Liver (tissue), 8 donors: ENCODE measurements at regions not wholly inside any gene's neighbourhood (a gene's known extent, or its start where the extent isn't known, plus 50 kb on each side); places are given as distances from the start of the nearest gene placed in this dataset.

ENCODE experiments used
- DNase-seq: peaks from one replicate; pipeline ENCODE4 v3.0.0-alpha.2; 2017; ENCODE audit warnings: low spot score
- H3K27ac ChIP-seq, 2 donors: one replicate each; pipeline ENCODE4 v1.7.0; 2013; ENCODE audit warnings: inconsistent platforms in 2 of 2, low read length in 2 of 2, control low read depth in 1 of 2, low read depth in 1 of 2, mild to moderate bottlenecking in 1 of 2
- H3K27me3 ChIP-seq, 4 donors: one replicate each; pipeline versions ENCODE4 v1.6.1 to v1.7.0; 2013; ENCODE audit warnings: low read length in 3 of 4, inconsistent platforms in 1 of 4, mild to moderate bottlenecking in 1 of 4, moderate library complexity in 1 of 4; ENCODE audit not compliant: control insufficient read depth in 4 of 4, insufficient read depth in 4 of 4
- H3K36me3 ChIP-seq, 4 donors: one replicate each; pipeline versions ENCODE4 v1.6.1 to v1.7.0; 2013; ENCODE audit warnings: low read length in 3 of 4, mild to moderate bottlenecking in 3 of 4, low read depth in 1 of 4, moderate library complexity in 1 of 4; ENCODE audit not compliant: control insufficient read depth in 4 of 4, insufficient read depth in 3 of 4
- H3K4me1 ChIP-seq, 4 donors: one replicate each; pipeline versions ENCODE4 v1.6.1 to v1.7.0; 2013; ENCODE audit warnings: low read length in 3 of 4, mild to moderate bottlenecking in 3 of 4, moderate library complexity in 1 of 4; ENCODE audit not compliant: control insufficient read depth in 4 of 4, insufficient read depth in 4 of 4
- H3K4me3 ChIP-seq, 3 donors: one replicate each; pipeline versions ENCODE4 v1.6.1 to v1.7.0; 2013; ENCODE audit warnings: low read length in 3 of 3, control low read depth in 1 of 3, low read depth in 1 of 3, mild to moderate bottlenecking in 1 of 3
- H3K9ac ChIP-seq, 2 donors: one replicate each; pipeline ENCODE4 v1.7.0; 2013; ENCODE audit warnings: low read length in 2 of 2, mild to moderate bottlenecking in 2 of 2, moderate library complexity in 2 of 2, control low read depth in 1 of 2, low read depth in 1 of 2
- H3K9me3 ChIP-seq, 4 donors: one replicate each; pipeline versions ENCODE4 v1.6.1 to v1.7.0; 2013; ENCODE audit warnings: low read length in 3 of 4; ENCODE audit not compliant: control insufficient read depth in 4 of 4
- FOXA2 ChIP-seq: IDR thresholded peaks from 2 replicates; pipeline ENCODE4 v1.6.1; 2016; ENCODE audit warnings: antibody characterized with exemption
- HNF4A ChIP-seq, 2 donors: conservative IDR thresholded peaks; 2 replicates each; pipeline ENCODE4 v1.6.1; 2016; ENCODE audit warnings: antibody characterized with exemption in 2 of 2, mild to moderate bottlenecking in 2 of 2
- HNF4G ChIP-seq: IDR thresholded peaks from 2 replicates; pipeline ENCODE4 v1.6.1; 2016; ENCODE audit warnings: antibody characterized with exemption
- JUND ChIP-seq, 2 donors: IDR thresholded peaks; 2 replicates each; pipeline ENCODE4 v1.6.1; 2016; ENCODE audit warnings: antibody characterized with exemption in 2 of 2
- RAD21 ChIP-seq, 2 donors: IDR thresholded peaks; 2 replicates each; pipeline ENCODE4 v1.6.1; 2016; ENCODE audit warnings: antibody characterized with exemption in 2 of 2, mild to moderate bottlenecking in 2 of 2
- RXRA ChIP-seq, 2 donors: IDR thresholded peaks; 2 replicates each; pipeline ENCODE4 v1.6.1; 2017 to 2018; ENCODE audit warnings: antibody characterized with exemption in 2 of 2, mild to moderate bottlenecking in 1 of 2
- TAF1 ChIP-seq: conservative IDR thresholded peaks from 2 replicates; pipeline ENCODE4 v1.6.1; 2016; ENCODE audit warnings: antibody characterized with exemption, mild to moderate bottlenecking
- WGBS: extraction: QIAGEN DNeasy Blood & Tissue Kit; methylation state at CpG from one replicate; pipeline ENCODE4 v1.1.7; 2013; 5-methylcytosine and 5-hydroxymethylcytosine counted together
- TF ChIP-seq, protein P1 (sequence below): IDR thresholded peaks from 2 replicates; pipeline ENCODE4 v1.6.1; 2016; ENCODE audit warnings: antibody characterized with exemption, mild to moderate bottlenecking
- TF ChIP-seq, protein P2 (sequence below): fragments of 150-350 bp; IDR thresholded peaks from 2 replicates; pipeline ENCODE4 v1.5.1; 2017; ENCODE audit warnings: improper control_type of control experiment, low read depth, low read length; ENCODE audit not compliant: missing input control
- donor health status: healthy.
- donor health status: healthy.
- donor health status: healthy.
- donor health status: healthy.
- donor health status: healthy.

DNA sequence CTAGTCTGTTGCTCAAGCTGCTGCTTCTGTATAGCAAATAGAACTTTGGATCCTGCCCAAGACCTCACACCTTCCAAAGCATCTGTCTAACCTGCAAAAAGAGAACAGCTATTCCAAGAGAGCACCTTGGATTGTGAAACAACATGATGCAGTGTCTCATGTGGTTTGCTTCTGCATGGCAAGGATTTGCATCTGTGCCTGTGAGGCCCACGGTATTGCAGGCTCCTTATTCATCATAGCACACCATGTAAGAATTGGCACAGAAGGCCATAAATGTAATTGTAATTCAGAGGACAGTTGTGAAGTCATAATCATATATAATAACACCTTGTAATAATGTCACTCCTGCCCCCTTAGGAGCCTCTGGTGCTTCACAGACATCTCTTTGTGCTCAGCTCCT, 147.1 kb downstream of the ZNF674 start:
- H3K4me1 ChIP-seq: peaks cover 0 to 6% (median 3%) of the 10 kb centered on the region in 4 donors
- H3K36me3 ChIP-seq: no peaks in the 10 kb centered on the region
- H3K9ac ChIP-seq: no peak overlapping the region
- no peak for DNase-seq
- no peak overlapping the region for H3K27ac ChIP-seq
- WGBS: 63% methylated on average over 1 of the region's 1 CpG
- TF ChIP-seq, protein P1, sequence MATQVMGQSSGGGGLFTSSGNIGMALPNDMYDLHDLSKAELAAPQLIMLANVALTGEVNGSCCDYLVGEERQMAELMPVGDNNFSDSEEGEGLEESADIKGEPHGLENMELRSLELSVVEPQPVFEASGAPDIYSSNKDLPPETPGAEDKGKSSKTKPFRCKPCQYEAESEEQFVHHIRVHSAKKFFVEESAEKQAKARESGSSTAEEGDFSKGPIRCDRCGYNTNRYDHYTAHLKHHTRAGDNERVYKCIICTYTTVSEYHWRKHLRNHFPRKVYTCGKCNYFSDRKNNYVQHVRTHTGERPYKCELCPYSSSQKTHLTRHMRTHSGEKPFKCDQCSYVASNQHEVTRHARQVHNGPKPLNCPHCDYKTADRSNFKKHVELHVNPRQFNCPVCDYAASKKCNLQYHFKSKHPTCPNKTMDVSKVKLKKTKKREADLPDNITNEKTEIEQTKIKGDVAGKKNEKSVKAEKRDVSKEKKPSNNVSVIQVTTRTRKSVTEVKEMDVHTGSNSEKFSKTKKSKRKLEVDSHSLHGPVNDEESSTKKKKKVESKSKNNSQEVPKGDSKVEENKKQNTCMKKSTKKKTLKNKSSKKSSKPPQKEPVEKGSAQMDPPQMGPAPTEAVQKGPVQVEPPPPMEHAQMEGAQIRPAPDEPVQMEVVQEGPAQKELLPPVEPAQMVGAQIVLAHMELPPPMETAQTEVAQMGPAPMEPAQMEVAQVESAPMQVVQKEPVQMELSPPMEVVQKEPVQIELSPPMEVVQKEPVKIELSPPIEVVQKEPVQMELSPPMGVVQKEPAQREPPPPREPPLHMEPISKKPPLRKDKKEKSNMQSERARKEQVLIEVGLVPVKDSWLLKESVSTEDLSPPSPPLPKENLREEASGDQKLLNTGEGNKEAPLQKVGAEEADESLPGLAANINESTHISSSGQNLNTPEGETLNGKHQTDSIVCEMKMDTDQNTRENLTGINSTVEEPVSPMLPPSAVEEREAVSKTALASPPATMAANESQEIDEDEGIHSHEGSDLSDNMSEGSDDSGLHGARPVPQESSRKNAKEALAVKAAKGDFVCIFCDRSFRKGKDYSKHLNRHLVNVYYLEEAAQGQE: no peak
- H3K9me3 ChIP-seq: no peaks in the 10 kb centered on the region
- no peaks in the 10 kb centered on the region for H3K27me3 ChIP-seq
- no peak overlapping the region for H3K4me3 ChIP-seq

DNA sequence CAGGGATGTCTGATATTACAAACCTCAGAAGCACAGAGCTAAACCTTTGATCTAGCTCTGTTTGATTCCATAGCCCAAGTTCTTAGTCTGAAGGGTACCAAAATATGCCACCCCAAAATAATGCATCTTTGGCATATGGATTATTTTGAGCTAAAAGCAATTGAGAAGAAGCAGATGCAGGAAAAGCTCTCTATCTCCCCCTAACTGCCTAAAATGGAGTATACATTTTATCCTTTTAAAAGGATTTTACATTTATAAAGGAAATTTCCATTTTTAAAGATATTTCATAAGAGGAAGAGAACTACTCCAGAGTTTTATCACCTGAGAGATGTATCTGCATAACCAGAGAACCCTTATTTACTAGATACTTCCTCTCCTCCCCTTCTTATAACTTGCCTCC, 158.7 kb downstream of the ZNF674 start:
- Histone ChIP-seq H3K4me3 (no peak overlapping the region), H3K9ac (no peak overlapping the region), H3K27me3 (no peaks in the 10 kb centered on the region), H3K27ac (no peak overlapping the region), H3K36me3 (no peaks in the 10 kb centered on the region), H3K9me3 (no peaks in the 10 kb centered on the region), H3K4me1 (no peaks in the 10 kb centered on the region)
- no peak for DNase-seq
- no peak for TF ChIP-seq RXRA (IDR thresholded peaks at IDR 0.05)
- TF ChIP-seq RAD21 (IDR thresholded peaks at IDR 0.05): peak in 1 of 2 donors; percentile 21

DNA sequence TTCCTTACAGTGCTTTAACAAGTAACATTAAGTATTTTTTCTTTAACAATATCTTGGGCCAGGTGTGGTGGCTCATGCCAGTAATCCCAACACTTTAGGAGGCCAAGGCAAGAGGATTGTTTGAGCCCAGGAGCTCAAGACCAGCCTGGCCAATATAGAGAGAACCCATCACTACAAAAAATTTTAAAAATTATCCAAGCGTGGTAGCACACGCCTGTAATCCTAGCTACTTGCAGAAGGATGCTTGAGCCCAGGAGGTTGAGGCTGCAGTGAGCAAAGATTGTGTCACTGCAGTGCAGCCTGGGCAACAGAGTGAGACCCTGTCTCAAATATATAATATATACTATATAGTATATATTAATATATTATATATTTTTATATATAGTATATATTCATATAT, 162.2 kb downstream of the ZNF674 start:
- Histone ChIP-seq H3K27ac (no peak overlapping the region), H3K9ac (no peak overlapping the region), H3K36me3 (no peaks in the 10 kb centered on the region), H3K4me3 (no peak overlapping the region), H3K27me3 (no peaks in the 10 kb centered on the region), H3K4me1 (no peaks in the 10 kb centered on the region), H3K9me3 (no peaks in the 10 kb centered on the region)
- no peak for TF ChIP-seq TAF1
- TF ChIP-seq FOXA2: no peak
- no peak for TF ChIP-seq HNF4G
- TF ChIP-seq JUND (IDR thresholded peaks at IDR 0.05): no peak
- TF ChIP-seq, protein P2, sequence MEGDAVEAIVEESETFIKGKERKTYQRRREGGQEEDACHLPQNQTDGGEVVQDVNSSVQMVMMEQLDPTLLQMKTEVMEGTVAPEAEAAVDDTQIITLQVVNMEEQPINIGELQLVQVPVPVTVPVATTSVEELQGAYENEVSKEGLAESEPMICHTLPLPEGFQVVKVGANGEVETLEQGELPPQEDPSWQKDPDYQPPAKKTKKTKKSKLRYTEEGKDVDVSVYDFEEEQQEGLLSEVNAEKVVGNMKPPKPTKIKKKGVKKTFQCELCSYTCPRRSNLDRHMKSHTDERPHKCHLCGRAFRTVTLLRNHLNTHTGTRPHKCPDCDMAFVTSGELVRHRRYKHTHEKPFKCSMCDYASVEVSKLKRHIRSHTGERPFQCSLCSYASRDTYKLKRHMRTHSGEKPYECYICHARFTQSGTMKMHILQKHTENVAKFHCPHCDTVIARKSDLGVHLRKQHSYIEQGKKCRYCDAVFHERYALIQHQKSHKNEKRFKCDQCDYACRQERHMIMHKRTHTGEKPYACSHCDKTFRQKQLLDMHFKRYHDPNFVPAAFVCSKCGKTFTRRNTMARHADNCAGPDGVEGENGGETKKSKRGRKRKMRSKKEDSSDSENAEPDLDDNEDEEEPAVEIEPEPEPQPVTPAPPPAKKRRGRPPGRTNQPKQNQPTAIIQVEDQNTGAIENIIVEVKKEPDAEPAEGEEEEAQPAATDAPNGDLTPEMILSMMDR: no peak
- 98% methylated on average over 2 of the region's 2 CpGs for WGBS
- no peak for DNase-seq

DNA sequence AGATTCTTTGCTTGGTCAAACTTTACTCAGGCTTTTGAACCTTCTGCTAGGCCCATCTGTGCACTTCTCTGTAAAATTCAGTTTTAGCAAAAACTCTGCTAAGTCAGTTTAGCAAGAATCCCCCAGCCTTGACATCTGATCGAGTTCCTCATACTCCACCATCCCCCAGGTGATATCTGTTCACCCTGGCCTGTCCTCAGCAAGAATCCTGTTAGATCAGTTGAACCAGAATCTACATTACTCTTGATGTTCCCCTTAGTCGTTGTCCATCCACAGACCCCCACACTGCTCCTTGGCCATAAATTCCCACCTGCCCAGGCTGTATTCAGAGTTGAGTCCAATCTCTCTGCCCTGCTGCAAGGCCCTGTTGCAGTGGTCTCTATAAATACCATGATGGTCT, 162.6 kb downstream of the ZNF674 start:
- no peaks in the 10 kb centered on the region for H3K27me3 ChIP-seq
- H3K4me1 ChIP-seq: no peaks in the 10 kb centered on the region
- no peak overlapping the region for H3K27ac ChIP-seq
- no peak for TF ChIP-seq TAF1
- TF ChIP-seq HNF4A (conservative IDR thresholded peaks at IDR 0.05): no peak
- no peak for DNase-seq
- no peak overlapping the region for H3K4me3 ChIP-seq
- H3K9me3 ChIP-seq: no peaks in the 10 kb centered on the region
- WGBS: 97% methylated on average over 2 of the region's 2 CpGs
- no peak overlapping the region for H3K9ac ChIP-seq
- no peaks in the 10 kb centered on the region for H3K36me3 ChIP-seq
